ENCODE measurements at regions not wholly inside any gene's neighbourhood (a gene's known extent, or its start where the extent isn't known, plus 50 kb on each side); places are given as distances from the start of the nearest gene placed in this dataset.
"Not testable (repeated sequence)": the region's sequence is repeated elsewhere in the genome, so short reads cannot be mapped to it uniquely, and the experiment has no call there.

DNA sequence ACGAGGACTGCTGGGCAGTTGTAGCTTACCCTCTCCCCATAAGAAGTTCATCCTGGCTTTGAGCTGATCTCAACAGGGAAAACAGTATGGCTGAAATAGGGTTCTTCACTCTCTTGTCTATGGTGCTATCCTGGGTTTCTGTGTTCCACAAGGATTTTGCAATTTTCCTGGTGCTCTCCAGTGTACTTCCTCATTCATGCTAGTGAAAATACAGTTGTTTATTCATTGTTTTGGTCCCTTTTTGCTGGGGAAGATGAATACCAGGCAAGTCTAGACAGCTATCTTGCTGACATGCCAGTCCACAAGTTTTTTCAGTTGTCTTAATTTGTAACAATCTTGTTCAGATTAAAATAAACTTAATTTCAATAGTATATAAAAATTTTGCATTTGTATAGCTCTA is 306.5 kb downstream of the DLEU7 start:
- no peaks in the 10 kb centered on the region for H3K4me1 ChIP-seq (ENCODE audit: insufficient read depth, low read length)

DNA sequence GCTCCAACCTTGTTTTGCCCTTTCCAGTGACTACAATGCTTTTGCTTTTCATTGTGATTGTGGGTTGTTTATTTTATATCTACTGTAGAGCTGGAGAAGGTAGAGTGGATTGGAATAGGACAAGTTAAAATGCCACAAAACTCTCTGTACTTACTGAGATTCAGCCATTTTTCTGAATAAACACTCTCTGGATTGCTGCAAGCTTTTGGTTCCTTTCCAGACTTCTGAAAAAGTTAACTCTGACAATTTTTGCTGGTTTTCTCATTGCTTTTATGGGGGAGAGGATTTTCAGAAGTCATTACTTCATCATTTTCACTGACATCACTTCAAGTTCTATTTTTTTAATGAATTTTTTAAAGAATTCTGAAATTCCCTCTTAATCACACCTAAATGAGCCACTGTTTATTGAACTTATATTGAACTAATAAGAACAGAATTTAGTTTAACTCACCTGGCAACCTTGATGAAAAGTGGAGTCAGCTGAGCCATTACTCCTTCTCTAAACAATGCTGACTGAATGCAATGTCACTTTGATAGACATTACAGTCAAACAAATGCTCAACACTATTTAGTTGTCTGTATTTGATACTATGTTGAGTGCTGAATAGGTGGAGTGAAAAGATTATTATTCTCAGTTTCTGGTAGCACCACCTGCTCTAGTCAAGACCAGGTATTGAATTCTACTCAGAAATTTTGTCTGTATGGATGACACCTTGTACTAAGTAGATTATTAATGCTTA is 303.5 kb downstream of the DLEU7 start:
- Histone ChIP-seq H3K4me1 (ENCODE audit: insufficient read depth, low read length) (no peaks in the 10 kb centered on the region), H3K27me3 (ENCODE audit: insufficient read depth, low read length) (no peaks in the 10 kb centered on the region), H3K4me3 (ENCODE audit: low read length) (no peak overlapping the region), H3K9me3 (ENCODE audit: low read depth, low read length) (peaks cover 27% of the 10 kb centered on the region)

More for the DNA sequence above, 306.5 kb downstream of the DLEU7 start:
- Histone ChIP-seq H3K27me3 (ENCODE audit: insufficient read depth, low read length) (no peaks in the 10 kb centered on the region), H3K4me3 (ENCODE audit: low read length) (no peak overlapping the region), H3K9me3 (ENCODE audit: low read depth, low read length) (peaks cover 38% of the 10 kb centered on the region)

DNA sequence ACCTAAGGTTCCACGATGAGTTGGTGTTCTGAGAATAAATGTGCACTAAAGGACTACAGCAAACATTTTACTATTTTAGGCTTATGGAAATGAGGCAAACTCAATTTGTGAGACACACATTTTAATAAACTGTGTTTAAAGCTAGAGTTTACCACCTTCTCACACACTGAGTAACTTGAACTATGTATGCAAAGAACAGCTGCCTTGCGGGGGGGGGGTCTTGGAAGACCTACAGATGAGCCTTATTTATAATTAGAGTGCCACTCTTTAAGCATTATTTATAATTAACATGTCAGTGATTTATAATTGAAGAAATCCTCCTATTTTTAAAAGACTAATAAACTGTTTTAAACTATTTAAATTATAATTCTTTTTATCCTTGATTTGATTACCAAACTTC is 300.4 kb downstream of the DLEU7 start:
- Histone ChIP-seq H3K4me3 (ENCODE audit: low read length) (no peak overlapping the region), H3K4me1 (ENCODE audit: insufficient read depth, low read length) (no peaks in the 10 kb centered on the region), H3K9me3 (ENCODE audit: low read depth, low read length) (peaks cover 14% of the 10 kb centered on the region)

DNA sequence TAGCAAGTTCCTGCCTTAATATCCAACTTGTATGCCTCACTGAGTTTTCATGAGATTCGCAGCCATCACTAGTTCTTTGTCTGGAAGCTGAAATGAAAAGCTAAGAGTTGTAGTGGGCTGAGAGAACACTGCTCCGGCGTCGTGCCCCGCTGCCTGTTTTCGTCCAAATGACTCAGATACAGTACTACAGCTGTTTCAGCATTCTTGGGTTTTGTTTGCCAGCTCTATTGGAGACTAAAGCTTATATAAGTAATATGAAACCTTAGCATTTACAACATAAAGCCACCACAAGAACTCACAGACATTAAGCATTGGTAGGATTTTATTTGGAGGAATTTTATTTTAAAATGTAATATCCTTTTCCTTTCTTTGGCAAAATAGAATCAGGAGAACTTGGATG is 299.7 kb downstream of the DLEU7 start:
- Histone ChIP-seq H3K9me3 (ENCODE audit: low read depth, low read length) (peaks cover 7% of the 10 kb centered on the region), H3K4me1 (ENCODE audit: insufficient read depth, low read length) (no peaks in the 10 kb centered on the region), H3K4me3 (ENCODE audit: low read length) (no peak overlapping the region), H3K27me3 (ENCODE audit: insufficient read depth, low read length) (no peaks in the 10 kb centered on the region)

More for the DNA sequence above, 300.4 kb downstream of the DLEU7 start:
- H3K27me3 ChIP-seq (ENCODE audit: insufficient read depth, low read length): no peaks in the 10 kb centered on the region

DNA sequence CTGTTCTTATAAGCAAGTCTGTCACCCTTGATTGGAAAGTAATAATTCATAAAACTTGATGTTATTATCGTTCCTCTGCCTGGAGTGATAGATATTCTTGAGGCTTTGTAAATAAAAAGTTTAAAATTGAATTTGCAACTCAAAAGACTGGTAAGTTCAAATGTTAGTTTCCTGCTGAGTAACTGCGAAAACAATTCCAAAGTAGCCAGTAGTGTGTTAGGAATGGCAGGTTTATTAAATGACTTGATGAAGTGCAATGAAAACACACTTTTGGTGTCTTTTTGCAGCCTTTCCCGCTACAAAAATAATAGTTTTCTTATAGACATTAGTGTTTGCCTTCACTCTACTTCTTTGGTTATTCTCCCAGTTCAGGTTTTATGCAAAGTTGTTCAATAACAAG is 299.3 kb downstream of the DLEU7 start:
- Histone ChIP-seq H3K4me1 (ENCODE audit: insufficient read depth, low read length) (no peaks in the 10 kb centered on the region), H3K27me3 (ENCODE audit: insufficient read depth, low read length) (no peaks in the 10 kb centered on the region), H3K4me3 (ENCODE audit: low read length) (no peak overlapping the region), H3K9me3 (ENCODE audit: low read depth, low read length) (peaks cover 3% of the 10 kb centered on the region)

DNA sequence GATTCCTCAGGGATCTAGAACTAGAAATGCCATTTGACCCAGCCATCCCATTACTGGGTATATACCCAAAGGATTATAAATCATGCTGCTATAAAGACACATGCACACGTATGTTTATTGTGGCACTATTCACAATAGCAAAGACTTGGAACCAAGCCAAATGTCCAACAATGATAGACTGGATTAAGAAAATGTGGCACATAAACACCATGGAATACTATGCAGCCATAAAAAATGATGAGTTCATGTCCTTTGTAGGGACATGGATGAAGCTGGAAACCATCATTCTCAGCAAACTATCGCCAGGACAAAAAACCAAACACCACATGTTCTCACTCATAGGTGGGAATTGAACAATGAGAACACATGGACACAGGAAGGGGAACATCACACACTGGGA is 296.3 kb downstream of the DLEU7 start:
- H3K4me1 ChIP-seq (ENCODE audit: insufficient read depth, low read length); H3K27me3 ChIP-seq (ENCODE audit: insufficient read depth, low read length); H3K9me3 ChIP-seq (ENCODE audit: low read depth, low read length); H3K4me3 ChIP-seq (ENCODE audit: low read length): not testable (repeated sequence)

DNA sequence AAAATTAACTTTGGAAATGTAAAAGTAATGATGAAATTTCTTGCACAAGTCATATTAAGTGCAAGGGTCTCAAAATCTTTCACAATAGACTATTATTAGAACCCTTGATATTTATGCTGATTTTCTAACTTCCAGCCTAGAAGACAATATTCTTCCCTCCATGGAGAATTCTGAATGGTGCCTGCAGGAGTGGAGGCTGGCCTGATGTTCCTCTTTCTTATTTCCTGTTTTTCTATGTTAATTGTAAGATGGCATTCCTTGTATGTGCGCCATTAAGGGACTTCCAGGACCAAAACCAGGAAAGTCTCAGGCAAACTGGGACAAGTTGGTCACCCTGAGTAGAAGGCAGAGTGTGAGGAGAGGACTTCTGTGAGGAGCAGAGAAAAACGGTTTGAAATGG is 294.9 kb downstream of the DLEU7 start:
- H3K4me1 ChIP-seq (ENCODE audit: insufficient read depth, low read length): no peaks in the 10 kb centered on the region
- H3K9me3 ChIP-seq (ENCODE audit: low read depth, low read length): no peaks in the 10 kb centered on the region

DNA sequence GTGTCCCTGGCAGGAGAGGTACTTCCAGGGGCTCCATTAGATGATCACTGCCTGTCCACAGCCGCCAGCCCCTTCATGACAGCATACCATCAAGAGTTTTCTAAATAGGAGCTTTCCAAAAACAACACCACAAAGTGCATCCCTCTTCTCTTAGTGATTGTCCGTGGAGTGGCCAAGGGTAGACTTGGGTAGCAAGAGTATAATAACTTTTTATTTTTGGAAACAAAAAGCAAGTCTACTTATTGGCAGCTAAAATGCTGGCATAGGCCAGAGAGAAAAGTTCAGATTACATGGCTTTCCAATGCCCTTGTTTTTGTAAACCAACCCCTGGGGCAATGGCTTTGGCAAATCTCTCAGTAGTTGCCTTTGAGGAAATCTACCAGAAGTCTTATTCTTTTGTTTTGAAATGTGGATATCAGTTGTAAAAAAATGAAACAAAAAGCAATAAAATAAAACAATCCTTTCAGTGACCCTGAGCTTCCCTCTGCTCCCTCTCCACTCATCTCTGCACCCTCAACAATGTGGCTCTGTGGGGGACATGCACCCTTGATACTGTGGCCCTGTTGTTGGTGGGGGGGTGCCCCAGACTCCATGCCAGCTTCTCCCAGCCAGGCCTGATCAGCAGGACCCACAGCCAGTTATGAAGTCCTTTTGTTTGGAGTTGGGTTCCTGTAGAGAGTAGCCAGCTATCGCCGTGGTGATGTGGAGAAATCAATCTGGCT is 294.1 kb downstream of the DLEU7 start:
- no peak overlapping the region for H3K4me3 ChIP-seq (ENCODE audit: low read length)
- H3K27me3 ChIP-seq (ENCODE audit: insufficient read depth, low read length): no peaks in the 10 kb centered on the region
- no peaks in the 10 kb centered on the region for H3K9me3 ChIP-seq (ENCODE audit: low read depth, low read length)
- H3K4me1 ChIP-seq (ENCODE audit: insufficient read depth, low read length): no peaks in the 10 kb centered on the region

More for the DNA sequence above, 294.9 kb downstream of the DLEU7 start:
- H3K4me3 ChIP-seq (ENCODE audit: low read length): no peak overlapping the region
- H3K27me3 ChIP-seq (ENCODE audit: insufficient read depth, low read length): no peaks in the 10 kb centered on the region

DNA sequence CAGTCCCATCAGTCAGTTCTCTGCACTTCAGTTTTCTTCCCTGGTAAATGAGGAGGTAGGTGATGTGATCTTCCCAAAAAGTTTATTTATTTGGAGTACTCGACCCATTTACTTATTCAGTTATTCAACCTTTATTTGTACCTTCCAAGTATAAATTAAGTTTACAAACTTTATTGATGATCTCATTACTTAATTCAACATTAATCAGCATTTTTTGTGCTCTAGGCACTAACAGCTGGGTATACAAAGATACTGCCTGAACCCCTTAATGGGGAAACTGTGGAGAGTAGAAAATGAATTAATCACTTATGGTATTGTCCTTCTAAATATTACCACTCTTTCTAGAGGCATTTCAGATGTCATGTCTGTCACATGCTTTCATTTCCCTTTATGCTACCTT is 293.3 kb downstream of the DLEU7 start:
- no peaks in the 10 kb centered on the region for H3K4me1 ChIP-seq (ENCODE audit: insufficient read depth, low read length)
- H3K9me3 ChIP-seq (ENCODE audit: low read depth, low read length): no peaks in the 10 kb centered on the region
- H3K4me3 ChIP-seq (ENCODE audit: low read length): no peak overlapping the region
- H3K27me3 ChIP-seq (ENCODE audit: insufficient read depth, low read length): no peaks in the 10 kb centered on the region

DNA sequence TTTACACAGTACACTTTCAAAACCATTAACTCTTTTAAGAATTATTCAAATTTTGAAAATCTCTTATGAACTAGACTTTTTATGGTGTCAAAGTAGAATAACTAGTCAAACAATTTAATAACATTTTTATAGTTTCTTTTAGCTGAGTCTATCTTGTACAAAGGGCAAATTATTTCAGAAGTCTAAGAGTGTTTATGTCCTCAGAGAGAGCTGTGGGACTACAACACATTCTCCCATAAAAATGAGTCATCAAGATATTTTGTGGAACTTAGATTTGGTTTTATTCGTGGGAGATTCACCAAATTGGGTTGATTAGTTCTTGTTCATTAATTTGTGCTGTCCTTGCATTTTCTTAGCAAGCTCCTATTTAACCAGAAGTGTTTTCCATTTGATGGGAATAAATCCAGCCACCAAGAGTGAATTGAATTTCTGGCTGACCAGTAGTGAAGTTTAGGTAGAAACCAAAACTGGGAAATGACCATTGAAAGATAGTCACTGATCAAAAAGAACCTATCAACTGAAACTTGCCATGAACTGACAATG is 291.0 kb downstream of the DLEU7 start:
- H3K27me3 ChIP-seq (ENCODE audit: insufficient read depth, low read length): no peaks in the 10 kb centered on the region
- H3K9me3 ChIP-seq (ENCODE audit: low read depth, low read length): no peaks in the 10 kb centered on the region
- no peak overlapping the region for H3K4me3 ChIP-seq (ENCODE audit: low read length)
- H3K4me1 ChIP-seq (ENCODE audit: insufficient read depth, low read length): no peaks in the 10 kb centered on the region

DNA sequence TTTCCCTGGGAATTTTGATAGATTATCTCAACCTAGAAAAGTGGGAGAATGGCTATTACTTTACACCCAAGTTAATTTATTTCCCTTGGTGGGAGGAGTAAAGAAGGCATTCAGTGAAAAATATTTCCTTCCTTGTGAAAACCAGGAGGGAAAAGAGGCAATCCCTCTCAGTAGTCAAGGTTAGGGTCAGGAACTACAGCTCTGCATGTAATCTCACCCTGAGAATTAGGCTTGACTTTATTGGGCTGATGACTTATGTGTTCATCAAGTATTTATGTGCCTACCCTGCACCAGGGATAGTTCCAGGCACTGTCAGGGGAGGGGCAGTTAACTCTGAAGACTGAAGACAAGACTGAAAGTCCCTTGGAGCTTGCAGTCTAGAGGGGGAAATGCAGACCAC is 281.8 kb downstream of the DLEU7 start:
- H3K9me3 ChIP-seq (ENCODE audit: low read depth, low read length): peaks cover 3% of the 10 kb centered on the region
- no peaks in the 10 kb centered on the region for H3K27me3 ChIP-seq (ENCODE audit: insufficient read depth, low read length)
- H3K4me1 ChIP-seq (ENCODE audit: insufficient read depth, low read length): no peaks in the 10 kb centered on the region
- H3K4me3 ChIP-seq (ENCODE audit: low read length): no peak overlapping the region

DNA sequence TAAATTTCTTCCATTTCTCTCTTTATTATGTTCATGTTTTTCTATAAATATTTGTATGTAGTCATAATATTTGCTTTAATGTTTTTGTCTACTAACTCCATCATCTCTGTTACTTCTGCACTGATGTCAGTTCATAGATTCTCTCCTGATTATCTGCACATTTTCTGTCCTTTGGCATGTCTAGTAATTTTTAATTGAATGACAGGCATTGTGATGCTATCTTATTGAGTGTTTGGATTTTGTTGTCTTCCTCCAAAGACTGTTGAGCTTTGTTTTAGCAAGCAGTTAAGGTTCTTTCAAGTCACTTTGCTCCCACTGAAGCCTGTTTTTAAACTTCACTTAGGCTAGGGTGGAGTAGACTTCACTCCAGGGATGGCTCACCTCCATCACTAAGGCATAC is 276.8 kb downstream of the DLEU7 start:
- H3K4me3 ChIP-seq (ENCODE audit: low read length): no peak overlapping the region
- no peaks in the 10 kb centered on the region for H3K27me3 ChIP-seq (ENCODE audit: insufficient read depth, low read length)
- peaks cover 18% of the 10 kb centered on the region for H3K9me3 ChIP-seq (ENCODE audit: low read depth, low read length)
- no peaks in the 10 kb centered on the region for H3K4me1 ChIP-seq (ENCODE audit: insufficient read depth, low read length)

DNA sequence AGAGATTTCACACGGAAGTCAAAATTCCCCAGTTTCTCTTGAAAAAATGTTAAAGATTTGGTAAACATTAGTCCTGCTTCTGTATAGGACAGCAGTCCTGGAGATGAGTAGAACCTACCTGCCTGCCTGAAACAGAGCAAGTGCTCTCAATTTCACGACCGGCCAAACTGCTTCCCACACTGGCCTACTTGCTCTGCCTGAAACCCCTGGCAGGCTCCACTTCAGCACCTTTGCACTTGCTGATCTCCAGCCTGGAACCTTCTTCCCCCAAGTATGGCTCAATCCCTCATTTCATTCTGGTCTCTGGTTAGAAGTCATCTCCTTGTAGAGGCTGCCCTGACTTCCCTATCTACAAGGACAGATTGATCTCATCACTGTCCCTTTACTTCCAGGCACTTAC is 271.4 kb downstream of the DLEU7 start:
- Histone ChIP-seq H3K9me3 (ENCODE audit: low read depth, low read length) (peaks cover 11% of the 10 kb centered on the region), H3K4me1 (ENCODE audit: insufficient read depth, low read length) (no peaks in the 10 kb centered on the region), H3K27me3 (ENCODE audit: insufficient read depth, low read length) (no peaks in the 10 kb centered on the region), H3K4me3 (ENCODE audit: low read length) (no peak overlapping the region)

DNA sequence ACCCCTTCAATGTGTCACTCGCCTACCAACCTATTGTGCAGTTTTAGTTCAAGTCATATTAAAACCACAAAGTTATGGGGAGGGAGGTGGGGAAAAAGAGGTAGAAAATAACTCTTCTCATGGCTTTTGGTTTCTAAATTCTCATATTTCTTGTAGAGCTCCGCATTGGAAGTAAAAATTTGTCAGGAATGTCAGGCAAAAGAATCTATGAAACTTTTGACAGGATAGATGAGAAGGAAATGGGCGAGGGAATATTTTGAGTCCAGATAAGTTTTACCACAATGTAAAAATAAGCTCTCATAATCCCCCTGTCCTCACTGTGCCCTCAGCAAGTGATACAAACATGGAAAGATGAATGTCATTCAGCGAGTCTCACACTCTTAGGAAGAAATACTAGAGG is 270.4 kb downstream of the DLEU7 start:
- no peaks in the 10 kb centered on the region for H3K27me3 ChIP-seq (ENCODE audit: insufficient read depth, low read length)
- H3K9me3 ChIP-seq (ENCODE audit: low read depth, low read length): peaks cover 4% of the 10 kb centered on the region
- H3K4me1 ChIP-seq (ENCODE audit: insufficient read depth, low read length): no peaks in the 10 kb centered on the region
- no peak overlapping the region for H3K4me3 ChIP-seq (ENCODE audit: low read length)

DNA sequence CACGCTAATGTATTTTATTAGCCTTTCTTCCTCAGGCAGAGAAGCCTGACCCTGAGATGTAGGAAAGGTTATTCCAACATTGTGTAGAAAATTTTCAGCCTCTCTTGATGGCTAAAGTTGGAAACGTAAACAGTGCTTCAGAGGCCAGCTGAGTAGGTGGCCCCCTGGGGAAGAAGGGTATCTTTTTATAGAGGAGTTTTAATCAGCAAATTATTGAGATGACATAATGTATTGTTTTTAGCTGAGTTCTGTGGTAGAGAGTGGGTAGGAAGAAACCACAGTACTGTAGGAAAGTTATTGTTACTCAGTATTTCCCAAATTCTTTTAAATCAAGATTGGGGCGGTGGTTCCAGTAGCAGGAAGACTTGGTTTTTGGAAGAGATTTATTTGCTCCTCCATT is 268.8 kb downstream of the DLEU7 start:
- H3K27me3 ChIP-seq (ENCODE audit: insufficient read depth, low read length): no peaks in the 10 kb centered on the region
- H3K4me1 ChIP-seq (ENCODE audit: insufficient read depth, low read length): no peaks in the 10 kb centered on the region
- H3K9me3 ChIP-seq (ENCODE audit: low read depth, low read length): peaks cover 4% of the 10 kb centered on the region
- no peak overlapping the region for H3K4me3 ChIP-seq (ENCODE audit: low read length)

DNA sequence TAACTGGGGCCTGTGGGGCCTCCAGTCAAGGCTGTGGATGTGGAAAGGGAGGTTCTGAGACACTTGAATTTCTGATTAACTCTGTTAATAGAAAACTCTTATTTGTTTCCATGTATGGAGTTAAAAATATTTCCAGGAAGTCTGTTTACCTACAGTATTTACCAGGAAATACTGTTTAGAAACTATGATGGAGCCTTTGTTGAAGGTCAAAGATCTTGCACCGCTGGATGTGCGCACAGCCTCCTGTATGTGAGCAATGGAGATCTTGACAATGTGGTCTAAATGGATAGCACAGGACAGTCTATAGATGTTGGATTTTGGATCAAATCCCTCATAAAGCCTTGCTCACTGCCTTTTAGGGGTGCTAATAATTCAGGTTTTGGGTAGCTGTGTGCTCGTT is 268.4 kb downstream of the DLEU7 start:
- H3K27me3 ChIP-seq (ENCODE audit: insufficient read depth, low read length): no peaks in the 10 kb centered on the region
- no peak overlapping the region for H3K4me3 ChIP-seq (ENCODE audit: low read length)
- H3K4me1 ChIP-seq (ENCODE audit: insufficient read depth, low read length): no peaks in the 10 kb centered on the region
- peaks cover 4% of the 10 kb centered on the region for H3K9me3 ChIP-seq (ENCODE audit: low read depth, low read length)

All from mononuclear cell (primary cell).